ENCODE measurements at regions not wholly inside any gene's neighbourhood (a gene's known extent, or its start where the extent isn't known, plus 50 kb on each side); places are given as distances from the start of the nearest gene placed in this dataset.
"Not testable (repeated sequence)": the region's sequence is repeated elsewhere in the genome, so short reads cannot be mapped to it uniquely, and the experiment has no call there.

DNA sequence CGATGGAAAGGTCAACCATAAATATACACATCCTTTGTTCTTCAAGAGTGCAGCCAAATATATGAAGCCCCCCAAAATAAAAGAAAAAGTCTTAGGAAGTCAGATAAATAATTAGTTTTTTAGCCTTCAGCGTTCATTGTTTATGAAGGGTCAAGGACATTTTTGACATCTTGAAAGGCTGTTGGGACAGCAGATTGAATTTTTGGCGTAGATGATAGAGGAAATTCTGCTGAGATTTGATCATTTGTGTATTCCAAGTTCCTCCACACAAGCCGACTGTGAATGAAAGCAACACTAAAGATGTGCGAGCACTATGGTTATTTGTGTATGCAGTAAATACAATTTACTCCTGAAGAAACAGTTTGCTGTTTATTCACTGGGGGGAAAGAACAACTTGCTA, 177.8 kb upstream of the PARD3B start:
- no peak for DNase-seq

DNA sequence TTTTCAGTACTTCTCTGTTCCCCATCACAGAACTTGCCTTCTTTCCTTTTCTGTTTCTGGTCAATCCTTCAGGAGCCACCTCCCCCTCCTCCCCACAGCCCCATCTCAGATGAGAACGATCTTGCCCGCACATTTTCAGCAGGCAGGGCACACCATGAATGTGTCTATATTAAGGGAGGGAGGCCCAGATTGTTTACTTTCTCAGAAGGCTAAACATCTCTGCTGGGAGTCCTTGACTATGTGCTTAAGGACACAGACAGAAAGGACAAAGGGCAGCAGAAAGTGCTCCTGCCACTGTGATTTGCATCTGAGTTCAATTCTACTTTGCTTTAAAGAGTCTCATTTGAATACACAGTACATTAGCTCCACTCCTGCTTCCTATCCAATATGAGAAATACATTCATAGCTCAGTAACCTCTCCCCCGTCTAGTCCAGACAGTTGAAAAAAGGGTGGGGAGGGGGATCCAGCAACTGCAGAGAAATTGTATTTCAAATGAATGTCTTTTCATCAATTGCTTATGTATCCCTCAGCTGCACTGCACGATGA, 175.0 kb upstream of the PARD3B start:
- DNase-seq: no peak

DNA sequence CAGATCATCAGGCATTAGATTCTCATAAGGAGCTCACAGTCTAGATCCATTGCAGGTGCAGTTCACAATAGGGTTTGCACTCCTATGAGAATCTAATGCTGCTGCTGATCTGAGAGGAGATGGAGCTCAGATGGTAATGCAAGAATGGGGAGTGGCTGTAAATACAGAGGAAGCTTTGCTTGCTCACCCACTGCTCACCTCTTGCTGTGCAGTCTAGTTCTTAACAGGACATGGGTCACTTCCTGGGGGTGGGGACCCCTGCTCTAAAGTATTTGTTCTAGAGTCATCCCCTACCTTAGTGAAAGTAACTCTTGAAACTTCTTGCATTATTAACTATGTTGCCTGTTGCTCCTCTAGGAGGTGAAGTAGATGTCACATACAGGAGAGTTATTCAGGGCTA, 171.3 kb upstream of the PARD3B start:
- no peak for DNase-seq

GRCh38 chr2:204380141-204380881, 165.0 kb upstream of the PARD3B start:
- no peak for DNase-seq

DNA sequence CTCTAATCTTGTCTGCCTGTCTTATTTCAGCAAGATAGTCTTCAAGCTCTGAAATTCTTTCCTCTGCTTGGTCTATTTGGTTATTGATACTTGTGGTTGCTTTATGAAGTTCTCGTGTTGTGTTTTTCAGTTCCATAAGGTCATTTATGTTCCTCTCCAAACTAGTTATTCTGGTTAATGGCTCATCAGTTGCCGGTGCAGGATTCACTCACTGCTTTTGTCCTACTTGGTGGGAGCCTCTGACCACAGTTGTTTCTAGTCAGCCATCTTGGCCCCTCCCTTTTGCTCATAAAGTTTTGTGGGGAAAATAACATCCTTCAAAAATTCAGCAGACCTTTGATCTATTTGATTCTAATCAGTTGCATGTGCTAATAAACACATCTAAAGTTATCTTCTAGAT, 158.6 kb upstream of the PARD3B start:
- no peak for DNase-seq

- DNase-seq: no peak
These were observed 156.2 kb upstream of the PARD3B start for GRCh38 chr2:204389120-204389519.

DNA sequence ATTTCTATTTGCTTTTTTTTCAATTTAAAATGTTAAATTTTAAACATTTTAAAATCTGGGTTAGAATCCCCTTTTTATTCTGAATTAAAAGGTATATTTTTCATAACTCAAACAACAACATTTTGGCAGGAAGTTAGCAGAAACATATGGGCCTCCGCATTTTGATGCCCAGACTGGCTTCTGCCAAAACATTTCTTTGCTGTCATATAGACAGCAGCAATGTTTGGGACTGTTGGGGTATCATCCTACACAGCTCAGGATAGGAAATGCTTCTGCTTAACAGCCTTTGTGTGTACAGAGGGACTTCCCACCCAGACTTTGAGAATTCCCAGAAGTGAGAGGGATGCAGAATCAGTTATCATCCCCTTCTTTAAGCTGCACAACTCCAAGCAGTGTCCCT, 155.4 kb upstream of the PARD3B start:
- DNase-seq: no peak

DNA sequence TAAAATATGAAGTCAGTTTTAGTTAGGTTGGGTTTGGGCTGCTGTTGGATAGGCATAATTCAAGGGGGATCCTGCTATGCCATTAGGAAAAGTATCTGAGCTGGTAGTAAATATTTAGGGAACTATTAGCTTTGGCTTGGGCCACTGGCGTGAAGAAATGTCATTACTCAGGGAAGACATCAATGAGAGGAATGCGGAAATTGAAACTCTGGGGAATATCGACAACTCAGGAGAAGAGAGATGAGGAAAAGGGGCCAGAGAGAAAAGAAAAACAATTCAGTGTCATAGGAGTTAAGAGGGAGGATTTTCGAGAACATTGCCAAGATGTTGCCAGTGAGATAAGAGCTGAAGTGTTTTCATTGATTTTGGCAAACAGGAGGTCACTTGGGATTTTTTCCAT, 149.7 kb upstream of the PARD3B start:
- no peak for DNase-seq

DNA sequence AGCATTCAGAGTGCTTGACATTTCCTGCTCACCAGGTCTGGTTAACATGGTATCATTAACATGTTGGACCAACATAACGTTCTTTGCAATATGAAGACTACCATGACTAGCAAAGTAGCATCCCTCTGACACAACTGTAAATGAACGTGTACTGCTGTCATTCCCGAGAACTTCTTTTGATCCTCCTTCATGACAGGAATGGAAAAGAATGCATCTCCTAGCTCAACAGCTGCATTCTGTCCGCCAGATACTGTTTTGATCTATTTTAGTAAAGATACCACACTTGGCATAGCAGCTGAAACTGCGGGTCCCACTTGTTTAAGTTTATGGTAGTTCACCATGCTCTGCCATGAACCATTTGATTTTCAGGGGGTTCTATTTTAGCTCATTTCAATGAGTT, 144.2 kb upstream of the PARD3B start:
- no peak for DNase-seq

- no peak for DNase-seq
These were observed 137.9 kb upstream of the PARD3B start for GRCh38 chr2:204407204-204408014.

- not testable (repeated sequence) for DNase-seq
These were observed 132.5 kb upstream of the PARD3B start for GRCh38 chr2:204412782-204413181.

- no peak for DNase-seq
These were observed 129.7 kb upstream of the PARD3B start for GRCh38 chr2:204415406-204416181.

GRCh38 chr2:204416236-204416635, 129.0 kb upstream of the PARD3B start:
- no peak for DNase-seq

DNA sequence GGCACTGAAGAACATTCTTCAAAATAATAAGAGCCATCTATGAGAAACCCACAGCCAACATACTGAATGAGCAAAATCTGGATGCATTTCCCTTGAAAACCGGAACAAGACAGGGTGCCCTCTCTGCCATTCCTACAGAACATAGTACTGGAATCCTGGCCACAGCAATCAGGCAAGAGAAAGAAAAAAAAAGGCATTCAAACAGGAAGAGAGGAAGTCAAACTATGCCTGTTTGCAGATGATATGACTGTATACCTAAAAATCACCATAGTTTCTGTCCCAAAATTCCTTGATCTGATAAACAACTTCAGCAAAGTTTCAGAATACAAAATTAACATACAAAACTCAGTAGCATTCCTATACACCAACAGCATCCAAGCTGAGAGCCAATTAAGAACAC, 119.5 kb upstream of the PARD3B start:
- DNase-seq: no peak

GRCh38 chr2:204428675-204429074, 116.6 kb upstream of the PARD3B start:
- DNase-seq: no peak

GRCh38 chr2:204431529-204431928, 113.7 kb upstream of the PARD3B start:
- DNase-seq: no peak

- DNase-seq: no peak
These were observed 113.1 kb upstream of the PARD3B start for GRCh38 chr2:204432196-204432595.

DNA sequence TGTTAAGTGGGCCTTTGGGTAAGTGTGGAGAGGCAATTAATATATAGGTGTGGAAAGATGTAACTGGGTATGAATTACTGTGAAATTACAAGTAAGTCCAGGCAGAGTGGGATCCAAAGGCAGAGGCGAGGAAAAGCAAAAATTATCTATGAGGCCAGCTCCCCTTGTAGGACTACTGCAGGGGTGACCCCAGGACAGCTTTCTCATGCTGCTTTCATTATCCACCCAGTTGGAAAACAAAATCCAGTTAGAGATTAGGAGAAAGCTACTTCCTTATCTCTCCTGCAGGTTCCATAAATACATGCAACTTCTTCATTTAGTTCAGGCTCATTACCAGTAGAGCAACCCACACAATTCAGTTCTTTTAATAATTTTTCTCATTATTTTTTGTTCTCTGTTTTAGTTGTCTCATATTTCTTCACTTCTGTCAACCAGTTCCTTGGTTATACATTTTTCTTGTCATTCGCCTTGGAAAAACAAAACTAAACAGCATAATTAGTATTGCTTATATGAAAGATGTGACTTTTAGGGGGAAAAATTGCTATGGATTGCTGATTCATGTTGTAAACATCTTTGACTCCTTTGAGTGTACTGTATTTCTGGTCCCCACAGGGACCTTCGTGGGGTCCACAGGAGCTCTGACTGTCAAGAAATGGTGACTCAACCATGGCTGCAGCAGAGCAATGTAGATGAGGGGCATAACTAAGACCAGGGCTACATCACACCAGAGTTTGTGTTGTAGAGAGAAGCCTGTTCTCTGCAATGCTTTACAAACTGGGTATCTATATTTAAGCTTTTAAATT, 110.4 kb upstream of the PARD3B start:
- peak; percentile 47 for DNase-seq

DNA sequence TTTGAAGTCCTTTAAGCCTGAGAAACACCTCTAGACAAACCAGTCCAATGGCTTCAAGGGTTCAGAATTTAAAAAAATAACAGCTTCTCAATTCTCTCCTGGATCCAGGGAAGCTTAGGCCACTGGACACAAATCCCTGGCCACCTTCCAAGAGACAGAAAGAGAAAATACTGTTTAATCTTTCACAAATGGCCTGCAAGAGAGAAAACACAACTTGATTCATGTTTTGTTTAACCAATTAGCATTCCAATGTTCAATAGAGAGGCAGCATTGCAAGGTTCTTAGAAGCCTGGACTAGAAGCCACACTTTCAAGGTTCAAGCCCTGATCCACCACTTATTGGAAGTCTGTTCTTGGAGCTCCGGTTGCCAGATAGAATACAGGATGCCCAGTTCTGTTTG, 109.0 kb upstream of the PARD3B start:
- DNase-seq: no peak

DNA sequence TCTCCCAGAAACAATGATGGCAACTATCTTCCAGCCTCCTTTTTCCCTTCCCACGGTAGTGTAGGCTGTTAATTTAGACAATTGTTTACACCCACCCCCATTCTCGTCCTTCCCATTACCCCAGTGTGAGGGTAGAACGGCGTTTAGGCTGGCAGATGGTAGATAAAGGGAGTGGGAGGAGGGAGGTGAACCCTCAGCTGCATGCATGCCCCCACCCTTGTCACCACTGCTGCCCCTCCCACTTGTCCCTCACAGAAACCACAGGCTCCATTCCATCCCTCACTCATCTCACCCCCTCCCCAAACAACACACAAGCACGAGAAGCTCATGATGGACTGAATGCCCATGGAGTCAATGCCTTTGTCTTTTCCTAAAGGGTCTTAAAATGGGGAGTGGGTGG, 107.9 kb upstream of the PARD3B start:
- no peak for DNase-seq

- no peak for DNase-seq
These were observed 107.2 kb upstream of the PARD3B start for GRCh38 chr2:204437815-204438756.

All from fibroblast of upper back skin (primary cell).